Activated CD4-positive, CD25-positive, alpha-beta regulatory T cell treated with anti-CD3 and anti-CD28 coated beads, Interleukin-2, amount 50 U/mL, for 16 hours (primary cell): ENCODE measurements at regions not wholly inside any gene's neighbourhood (a gene's known extent, or its start where the extent isn't known, plus 50 kb on each side); places are given as distances from the start of the nearest gene placed in this dataset.

Experiments
- DNase-seq: peaks from one replicate; pipeline ENCODE4 v3.0.0-alpha.2; 2020; ENCODE audit warnings: low read depth, low spot score

- no peak for DNase-seq
These were observed 439.2 kb downstream of the PIK3C3 start for GRCh38 chr18:42394238-42394637.

GRCh38 chr18:42401131-42401673 is 446.2 kb downstream of the PIK3C3 start:
- DNase-seq = no peak

GRCh38 chr18:42404151-42404550 is 449.1 kb downstream of the PIK3C3 start:
- DNase-seq = no peak

GRCh38 chr18:42409005-42409404 is 454.0 kb downstream of the PIK3C3 start:
- no peak for DNase-seq

GRCh38 chr18:42412281-42412680 is 457.2 kb downstream of the PIK3C3 start:
- no peak for DNase-seq

GRCh38 chr18:42412896-42413295 is 457.9 kb downstream of the PIK3C3 start:
- no peak for DNase-seq

GRCh38 chr18:42413870-42414269 is 458.8 kb downstream of the PIK3C3 start:
- no peak for DNase-seq

GRCh38 chr18:42414756-42415454 is 459.9 kb downstream of the PIK3C3 start:
- DNase-seq = no peak

GRCh38 chr18:42417189-42417588 is 462.2 kb downstream of the PIK3C3 start:
- no peak for DNase-seq

GRCh38 chr18:42418121-42418520 is 463.1 kb downstream of the PIK3C3 start:
- no peak for DNase-seq

GRCh38 chr18:42425025-42425424 is 470.0 kb downstream of the PIK3C3 start:
- DNase-seq = no peak

- DNase-seq = no peak
These were observed 471.5 kb downstream of the PIK3C3 start for GRCh38 chr18:42426496-42427015.

GRCh38 chr18:42429196-42429595 is 474.2 kb downstream of the PIK3C3 start:
- no peak for DNase-seq

- no peak for DNase-seq
These were observed 481.3 kb downstream of the PIK3C3 start for GRCh38 chr18:42436222-42436765.

GRCh38 chr18:42437001-42437400 is 482.0 kb downstream of the PIK3C3 start:
- no peak for DNase-seq

GRCh38 chr18:42437646-42438045 is 482.6 kb downstream of the PIK3C3 start:
- DNase-seq = no peak

- DNase-seq = no peak
These were observed 487.6 kb downstream of the PIK3C3 start for GRCh38 chr18:42442656-42443055.

GRCh38 chr18:42444349-42444748 is 489.3 kb downstream of the PIK3C3 start:
- no peak for DNase-seq

GRCh38 chr18:42445359-42445758 is 490.3 kb downstream of the PIK3C3 start:
- no peak for DNase-seq

- no peak for DNase-seq
These were observed 491.2 kb downstream of the PIK3C3 start for GRCh38 chr18:42446195-42446594.

- DNase-seq = no peak
These were observed 492.7 kb downstream of the PIK3C3 start for GRCh38 chr18:42447688-42448087.

GRCh38 chr18:42458226-42458625 is 503.2 kb downstream of the PIK3C3 start:
- DNase-seq = no peak

- DNase-seq = no peak
These were observed 504.8 kb downstream of the PIK3C3 start for GRCh38 chr18:42459873-42460272.
